Activated CD8-positive, alpha-beta T cell treated with anti-CD3 and anti-CD28 coated beads for 36 hours (primary cell): ENCODE measurements at regions not wholly inside any gene's neighbourhood (a gene's known extent, or its start where the extent isn't known, plus 50 kb on each side); places are given as distances from the start of the nearest gene placed in this dataset.

ENCODE experiments used
- ATAC-seq: fragments of 200-7000 bp; cut with Tn5 transposase; one replicate; pipeline ENCODE4 v1.10.0; 2021; ENCODE audit warnings: mild to moderate bottlenecking, moderate library complexity
- CTCF ChIA-PET: fragments of 350-600 bp; sonication (Branson Sonifier 250); formaldehyde crosslinking; loops from one replicate; lab custom pipeline; 2021; ENCODE audit warnings: antibody characterized with exemption; lab: Charles Lee
- POLR2A ChIA-PET: fragments of 350-600 bp; sonication (Branson Sonifier 250); formaldehyde crosslinking; loops from one replicate; lab custom pipeline; 2021; ENCODE audit warnings: antibody characterized with exemption; lab: Charles Lee
- DNase-seq: peaks from one replicate; pipeline ENCODE4 v3.0.0-alpha.2; 2020
- H3K27ac Mint-ChIP-seq: one replicate; pipeline ENCODE4 v1.8.0; 2021; ENCODE audit warnings: mild to moderate bottlenecking, mixed read lengths
- H3K27me3 Mint-ChIP-seq: one replicate; pipeline ENCODE4 v1.8.0; 2021; ENCODE audit warnings: mixed read lengths
- H3K36me3 Mint-ChIP-seq: one replicate; pipeline ENCODE4 v1.8.0; 2021; ENCODE audit warnings: low read depth, mixed read lengths
- H3K4me1 Mint-ChIP-seq: one replicate; pipeline ENCODE4 v1.8.0; 2021; ENCODE audit warnings: low read depth, mixed read lengths
- H3K4me3 Mint-ChIP-seq: one replicate; pipeline ENCODE4 v1.8.0; 2021; ENCODE audit warnings: mild to moderate bottlenecking, moderate library complexity, mixed read lengths
- H3K9me3 Mint-ChIP-seq: one replicate; pipeline ENCODE4 v1.8.0; 2021; ENCODE audit warnings: mixed read lengths
- CTCF ChIP-seq: fragments of 200-600 bp; IDR thresholded peaks from one replicate; pipeline ENCODE4 v1.8.0; 2022; ENCODE audit warnings: antibody characterized with exemption, mild to moderate bottlenecking
- intact Hi-C: fragments of 100-400 bp; cut with micrococcal nuclease; formaldehyde crosslinking; loops from one replicate; pipeline ENCODE4 v1.10.0; 2022

- intact Hi-C loops = no loop called here
These were observed 1486.3 kb downstream of the BRINP3 start for GRCh38 chr1:188991221-188991930.

GRCh38 chr1:189007824-189008223 lies 1469.8 kb downstream of the BRINP3 start:
- Mint-ChIP-seq H3K27me3 (no peaks in the 10 kb centered on the region), H3K9me3 (peaks cover 9% of the 10 kb centered on the region), H3K36me3 (no peaks in the 10 kb centered on the region), H3K27ac (no peak overlapping the region), H3K4me1 (no peaks in the 10 kb centered on the region), H3K4me3 (no peak overlapping the region)
- DNase-seq (no peak), ATAC-seq (no peak)
- intact Hi-C loops = no loop called here
- no peak for TF ChIP-seq CTCF
- ChIA-PET CTCF (no interaction called here), POLR2A (no interaction called here)

More at GRCh38 chr1:188991221-188991930, 1486.3 kb downstream of the BRINP3 start:
- no peak for TF ChIP-seq CTCF
- H3K27ac Mint-ChIP-seq = no peak overlapping the region
- no peaks in the 10 kb centered on the region for H3K4me1 Mint-ChIP-seq
- ChIA-PET POLR2A (no interaction called here), CTCF (no interaction called here)
- DNase-seq (no peak), ATAC-seq (no peak)
- no peaks in the 10 kb centered on the region for H3K27me3 Mint-ChIP-seq
- peaks cover 5% of the 10 kb centered on the region for H3K9me3 Mint-ChIP-seq
- no peak overlapping the region for H3K4me3 Mint-ChIP-seq
- H3K36me3 Mint-ChIP-seq = no peaks in the 10 kb centered on the region

GRCh38 chr1:189021577-189021976 lies 1456.1 kb downstream of the BRINP3 start:
- Mint-ChIP-seq H3K27me3 (no peaks in the 10 kb centered on the region), H3K27ac (no peak overlapping the region), H3K4me1 (no peaks in the 10 kb centered on the region), H3K9me3 (peaks cover 10% of the 10 kb centered on the region), H3K36me3 (no peaks in the 10 kb centered on the region), H3K4me3 (no peak overlapping the region)
- ChIA-PET CTCF (no interaction called here), POLR2A (no interaction called here)
- DNase-seq (no peak), ATAC-seq (no peak)
- intact Hi-C loops = no loop called here
- TF ChIP-seq CTCF = no peak

- H3K27me3 Mint-ChIP-seq = no peaks in the 10 kb centered on the region
- ATAC-seq = no peak
- no peaks in the 10 kb centered on the region for H3K4me1 Mint-ChIP-seq
- H3K27ac Mint-ChIP-seq = no peak overlapping the region
- H3K4me3 Mint-ChIP-seq = no peak overlapping the region
- CTCF ChIA-PET = no interaction called here
- no peak for DNase-seq
- no peaks in the 10 kb centered on the region for H3K36me3 Mint-ChIP-seq
- peaks cover 6% of the 10 kb centered on the region for H3K9me3 Mint-ChIP-seq
- TF ChIP-seq CTCF = no peak
- POLR2A ChIA-PET = no interaction called here
- intact Hi-C loops = no loop called here
These were observed 1455.6 kb downstream of the BRINP3 start for GRCh38 chr1:189022015-189022414.

- Mint-ChIP-seq H3K4me1 (no peaks in the 10 kb centered on the region), H3K27ac (no peak overlapping the region), H3K9me3 (peaks cover 14% of the 10 kb centered on the region), H3K4me3 (no peak overlapping the region), H3K36me3 (no peaks in the 10 kb centered on the region), H3K27me3 (no peaks in the 10 kb centered on the region)
- DNase-seq (no peak), ATAC-seq (no peak)
- TF ChIP-seq CTCF = no peak
- intact Hi-C loops = no loop called here
- POLR2A ChIA-PET = no interaction called here
- CTCF ChIA-PET = no interaction called here
These were observed 1450.2 kb downstream of the BRINP3 start for GRCh38 chr1:189027512-189027911.
